Fibroblast of villous mesenchyme (primary cell): ENCODE measurements at regions not wholly inside any gene's neighbourhood (a gene's known extent, or its start where the extent isn't known, plus 50 kb on each side); places are given as distances from the start of the nearest gene placed in this dataset.

Experiments
- DNase-seq: peaks from one replicate; pipeline ENCODE4 v3.0.0-alpha.2; 2010; ENCODE audit warnings: low read depth
- H3K4me3 ChIP-seq: 2 replicates; pipeline ENCODE4 v1.5.1; 2011; ENCODE audit warnings: low read depth, mild to moderate bottlenecking, low read length
- CTCF ChIP-seq: IDR thresholded peaks from 2 replicates; pipeline ENCODE4 v1.5.1; 2012; ENCODE audit warnings: low read depth, mild to moderate bottlenecking, low read length; ENCODE audit not compliant: insufficient read depth

DNA sequence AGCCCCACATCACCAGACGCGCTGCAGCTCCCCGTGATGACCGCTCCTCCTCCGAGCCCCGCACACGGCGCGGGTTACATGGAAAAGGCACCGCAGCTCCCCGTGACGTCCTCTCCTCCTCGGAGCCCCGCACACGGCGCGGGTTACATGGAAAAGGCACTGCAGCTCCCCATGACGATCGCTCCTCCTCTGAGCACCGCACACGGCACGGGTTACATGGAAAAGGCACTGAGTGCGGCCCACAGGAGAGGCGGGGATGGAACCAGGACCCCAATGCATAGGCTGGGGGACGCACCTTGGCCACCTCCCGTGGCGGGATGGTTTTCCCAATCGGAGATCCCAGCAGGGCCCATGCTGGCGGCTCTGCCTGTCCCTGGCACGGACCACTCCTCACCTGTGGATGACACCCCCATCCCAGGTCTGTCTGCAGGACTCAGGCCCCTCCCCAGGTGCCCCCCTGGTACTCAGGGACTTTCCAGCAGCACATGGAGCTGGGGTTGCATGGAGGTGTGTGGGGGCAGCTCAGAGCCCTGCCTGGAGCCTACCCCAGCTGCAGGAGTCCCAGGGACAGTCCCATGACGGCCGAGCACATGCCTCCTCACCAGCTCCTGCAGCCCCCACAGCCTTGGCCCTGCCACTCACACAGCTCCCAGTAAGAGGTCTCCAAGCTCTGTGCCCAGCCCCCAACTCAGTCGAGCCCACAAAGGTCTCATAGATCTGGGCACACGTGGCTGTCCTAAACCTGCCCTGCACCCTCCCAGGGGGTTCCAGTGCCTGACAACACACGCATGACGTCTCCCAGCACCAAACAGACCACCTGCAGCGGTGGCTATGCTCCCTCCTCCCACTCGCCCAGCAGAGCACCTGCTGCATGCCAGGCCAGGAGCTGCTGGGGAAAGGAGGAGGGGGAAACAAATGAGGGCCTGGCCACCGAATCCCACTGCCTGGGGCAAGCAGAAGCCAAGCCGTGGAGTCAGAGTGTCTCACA is 166.6 kb downstream of the BRD1 start:
- TF ChIP-seq CTCF, result no peak
- DNase-seq, result no peak
- no peak overlapping the region for H3K4me3 ChIP-seq

DNA sequence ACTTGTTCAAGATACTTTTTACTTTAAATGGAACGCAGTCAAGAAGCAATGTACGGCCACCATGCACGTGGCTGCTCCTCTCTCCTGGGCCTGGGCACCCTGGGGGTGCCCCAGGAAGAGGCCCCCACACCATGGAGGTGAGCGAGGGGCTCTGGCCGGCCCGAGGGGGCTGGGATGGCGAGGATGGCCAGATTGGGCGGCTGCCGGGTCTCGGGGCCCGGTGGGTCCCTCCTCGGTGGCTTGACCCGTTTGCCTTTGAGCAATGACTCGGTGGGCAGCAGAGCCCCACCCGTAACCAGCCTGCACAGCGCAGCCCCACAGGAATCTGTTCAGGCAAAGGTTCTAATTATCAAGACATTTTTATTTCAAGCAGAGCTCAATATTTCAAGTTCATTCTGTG is 167.4 kb downstream of the BRD1 start:
- no peak overlapping the region for H3K4me3 ChIP-seq
- DNase-seq, result no peak

DNA sequence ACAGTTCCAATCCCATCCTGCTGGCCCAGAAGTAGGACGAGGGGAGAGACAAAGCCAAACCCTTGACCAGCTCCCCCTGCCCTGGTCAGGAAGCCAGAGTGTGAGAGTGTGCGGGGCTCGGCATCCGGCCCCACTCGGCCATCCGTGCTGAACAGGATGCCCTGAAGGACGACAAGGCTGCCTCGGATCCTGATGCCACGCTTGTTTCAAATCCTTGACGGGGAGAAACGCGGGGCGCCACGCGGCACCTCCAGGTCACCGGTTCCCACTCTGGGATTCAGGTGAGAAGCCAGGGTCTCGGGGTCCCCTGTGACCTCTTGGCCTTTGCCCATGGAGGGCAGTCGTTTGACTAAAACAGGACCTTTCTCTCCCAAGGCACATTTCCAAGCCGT is 167.8 kb downstream of the BRD1 start:
- DNase-seq, result no peak
- no peak overlapping the region for H3K4me3 ChIP-seq
- TF ChIP-seq CTCF, result no peak

More for the DNA sequence above, 167.4 kb downstream of the BRD1 start:
- TF ChIP-seq CTCF, result no peak

GRCh38 chr22:49659281-49659923 is 168.3 kb downstream of the BRD1 start:
- no peak overlapping the region for H3K4me3 ChIP-seq
- TF ChIP-seq CTCF, result no peak
- DNase-seq, result no peak

DNA sequence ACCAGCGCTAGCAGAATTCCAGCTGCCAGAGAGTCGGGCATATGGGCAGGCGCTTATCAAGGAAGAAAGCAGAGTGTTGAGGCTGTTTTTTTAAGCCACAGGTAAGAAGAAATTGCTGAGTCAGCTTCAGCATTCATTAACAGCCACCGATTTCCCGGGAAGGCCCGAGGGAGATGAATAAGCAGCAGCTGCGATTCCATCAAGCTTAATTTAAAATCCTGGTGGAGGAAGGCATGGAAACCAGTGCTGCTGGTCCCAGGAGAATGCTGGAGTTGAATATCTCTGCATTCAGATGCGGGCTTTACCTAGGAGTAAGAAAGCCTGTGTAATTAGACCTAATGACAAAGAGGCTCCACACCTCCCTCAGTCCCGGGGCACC is 168.8 kb downstream of the BRD1 start:
- no peak for TF ChIP-seq CTCF
- no peak overlapping the region for H3K4me3 ChIP-seq
- DNase-seq, result no peak

- H3K4me3 ChIP-seq, result no peak overlapping the region
- DNase-seq, result no peak
- TF ChIP-seq CTCF, result no peak
These were observed 169.6 kb downstream of the BRD1 start for GRCh38 chr22:49657974-49658590.
